ENCODE measurements at regions not wholly inside any gene's neighbourhood (a gene's known extent, or its start where the extent isn't known, plus 50 kb on each side); places are given as distances from the start of the nearest gene placed in this dataset.
"Not testable (repeated sequence)": the region's sequence is repeated elsewhere in the genome, so short reads cannot be mapped to it uniquely, and the experiment has no call there.

DNA sequence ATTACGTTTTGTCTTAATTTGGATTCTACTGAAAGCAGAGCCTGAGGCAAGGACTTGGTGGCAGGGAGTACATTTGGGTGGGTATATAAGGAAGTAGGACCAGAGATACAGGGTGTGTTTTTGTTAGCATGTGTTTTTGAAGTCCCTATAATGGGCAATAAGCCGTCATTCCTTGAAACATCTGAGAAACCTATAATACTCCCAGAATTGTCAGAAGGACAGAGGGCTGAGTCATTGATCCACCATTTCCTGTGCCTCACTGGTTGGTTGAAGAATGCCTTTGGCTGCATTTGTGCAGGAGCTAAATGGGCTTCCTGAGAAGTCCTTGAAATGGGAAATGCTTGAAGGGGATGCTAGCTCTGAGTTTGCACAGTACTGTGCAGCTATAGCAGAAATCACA is 281.8 kb upstream of the ZEB2 start:
- Mint-ChIP-seq H3K27me3 (peaks cover 1% of the 10 kb centered on the region), H3K27ac (no peak overlapping the region), H3K9me3 (ENCODE audit: low read depth) (no peaks in the 10 kb centered on the region), H3K4me1 (ENCODE audit: low read depth) (no peaks in the 10 kb centered on the region), H3K36me3 (no peaks in the 10 kb centered on the region), H3K4me3 (no peak overlapping the region)

DNA sequence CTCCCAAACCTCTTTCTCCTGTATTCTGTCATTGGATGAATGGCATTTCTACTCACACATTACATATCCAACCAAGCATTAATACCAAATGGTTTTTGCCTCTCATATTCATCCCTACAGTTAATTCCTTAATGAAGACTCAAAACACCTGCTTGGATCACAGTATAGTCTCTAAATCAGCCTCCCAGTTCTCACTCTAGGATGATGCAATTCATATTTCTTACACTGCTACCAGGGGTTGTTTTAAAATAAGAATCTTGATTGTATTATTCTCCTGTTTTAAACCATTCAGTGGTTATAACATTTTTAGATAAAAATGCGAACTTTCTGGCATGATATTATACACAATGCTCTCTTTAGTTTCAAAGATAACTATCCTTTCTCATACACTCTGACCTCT is 281.4 kb upstream of the ZEB2 start:
- Mint-ChIP-seq H3K4me1 (ENCODE audit: low read depth) (no peaks in the 10 kb centered on the region), H3K36me3 (no peaks in the 10 kb centered on the region), H3K27ac (no peak overlapping the region), H3K9me3 (ENCODE audit: low read depth) (no peaks in the 10 kb centered on the region), H3K27me3 (peaks cover 1% of the 10 kb centered on the region), H3K4me3 (no peak overlapping the region)

DNA sequence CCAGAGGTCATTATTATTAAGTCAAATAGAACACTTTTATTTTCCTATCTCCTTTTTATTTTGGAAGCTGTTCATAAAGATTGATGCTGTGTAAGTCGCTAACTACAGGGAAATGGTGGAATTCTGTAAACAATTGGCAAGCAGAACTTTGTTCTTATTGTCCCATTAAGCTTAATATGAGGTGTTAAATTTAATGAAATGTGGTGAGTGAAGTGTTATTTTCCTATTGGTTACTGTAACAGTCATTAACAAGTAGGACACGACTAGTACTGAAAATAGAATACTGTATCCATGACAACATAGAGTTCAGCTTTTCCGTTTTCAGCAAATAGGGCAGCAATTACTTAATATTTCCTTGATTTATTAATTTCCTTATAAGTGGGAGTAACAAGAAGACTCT is 279.1 kb upstream of the ZEB2 start:
- Mint-ChIP-seq H3K27me3 (peaks cover 1% of the 10 kb centered on the region), H3K9me3 (ENCODE audit: low read depth) (no peaks in the 10 kb centered on the region), H3K4me3 (no peak overlapping the region), H3K27ac (no peak overlapping the region), H3K4me1 (ENCODE audit: low read depth) (no peaks in the 10 kb centered on the region), H3K36me3 (no peaks in the 10 kb centered on the region)

DNA sequence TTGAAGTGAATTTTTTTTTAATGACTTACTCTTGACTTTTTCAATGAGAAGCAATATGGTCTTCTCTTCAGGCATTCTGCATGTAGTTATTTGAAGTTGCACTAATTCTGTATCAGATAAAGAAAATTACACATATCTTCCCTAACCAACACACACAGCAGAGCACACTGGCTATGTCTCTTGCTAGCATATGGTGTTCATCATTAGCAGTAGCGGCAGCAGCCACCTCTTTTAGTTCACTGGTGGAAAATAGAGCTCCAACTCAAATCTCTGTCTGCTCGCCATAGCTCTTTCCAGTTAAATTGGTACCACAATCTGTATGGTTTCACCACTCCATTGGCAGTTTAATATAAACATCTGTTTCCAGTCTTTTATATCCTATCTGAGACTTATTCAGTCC is 278.1 kb upstream of the ZEB2 start:
- no peak overlapping the region for H3K27ac Mint-ChIP-seq

GRCh38 chr2:144796936-144797335 is 277.0 kb upstream of the ZEB2 start:
- H3K4me3 Mint-ChIP-seq, result no peak overlapping the region
- no peaks in the 10 kb centered on the region for H3K4me1 Mint-ChIP-seq (ENCODE audit: low read depth)
- H3K9me3 Mint-ChIP-seq (ENCODE audit: low read depth), result no peaks in the 10 kb centered on the region

More for the DNA sequence above, 278.1 kb upstream of the ZEB2 start:
- H3K27me3 Mint-ChIP-seq, result peaks cover 1% of the 10 kb centered on the region
- no peaks in the 10 kb centered on the region for H3K9me3 Mint-ChIP-seq (ENCODE audit: low read depth)
- no peaks in the 10 kb centered on the region for H3K36me3 Mint-ChIP-seq
- H3K4me1 Mint-ChIP-seq (ENCODE audit: low read depth), result no peaks in the 10 kb centered on the region
- H3K4me3 Mint-ChIP-seq, result no peak overlapping the region

DNA sequence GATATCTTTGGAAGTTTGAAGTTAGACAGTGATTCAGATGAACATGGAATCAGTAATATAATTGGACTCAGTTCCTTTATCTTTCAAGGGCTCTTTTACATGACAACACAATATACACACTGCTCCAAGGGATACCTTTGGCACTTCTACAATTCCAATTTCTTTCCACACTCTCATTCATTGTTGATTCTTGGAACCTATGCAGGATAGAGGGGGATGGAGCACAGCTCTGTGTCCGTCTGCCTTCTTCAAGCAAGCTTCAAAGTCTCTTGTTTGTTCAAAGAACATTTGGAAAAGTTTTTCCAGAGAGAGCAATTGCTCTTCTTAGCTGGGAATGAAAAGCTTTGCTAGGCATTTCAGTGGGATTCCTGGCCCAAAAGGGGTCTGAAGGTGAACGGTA is 276.2 kb upstream of the ZEB2 start:
- Mint-ChIP-seq H3K4me1 (ENCODE audit: low read depth) (no peaks in the 10 kb centered on the region), H3K9me3 (ENCODE audit: low read depth) (no peaks in the 10 kb centered on the region)

More at GRCh38 chr2:144796936-144797335, 277.0 kb upstream of the ZEB2 start:
- H3K36me3 Mint-ChIP-seq, result no peaks in the 10 kb centered on the region
- H3K27ac Mint-ChIP-seq, result no peak overlapping the region
- H3K27me3 Mint-ChIP-seq, result peaks cover 1% of the 10 kb centered on the region

DNA sequence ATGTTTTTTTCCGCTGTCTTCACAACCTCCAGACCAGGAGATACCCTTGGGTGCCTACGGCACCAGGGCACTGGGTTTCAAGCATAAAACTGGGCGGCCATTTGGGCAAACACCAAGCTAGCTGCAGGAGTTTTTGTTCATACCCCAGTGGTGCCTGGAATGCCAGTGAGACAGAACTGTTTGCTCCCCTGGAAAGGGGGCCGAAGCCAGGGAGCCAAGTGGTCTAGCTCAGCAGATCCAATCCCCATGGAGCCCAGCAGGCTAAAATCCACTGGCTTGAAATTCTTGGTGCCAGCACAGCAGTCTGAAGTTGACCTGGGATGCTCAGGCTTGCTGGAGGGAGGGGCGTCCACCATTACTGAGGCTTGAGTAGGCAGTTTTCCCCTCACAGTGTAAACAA is 265.3 kb upstream of the ZEB2 start:
- no peak overlapping the region for H3K4me3 Mint-ChIP-seq
- no peak overlapping the region for H3K27ac Mint-ChIP-seq
- H3K4me1 Mint-ChIP-seq (ENCODE audit: low read depth), result no peaks in the 10 kb centered on the region
- H3K27me3 Mint-ChIP-seq, result peaks cover 6% of the 10 kb centered on the region
- no peaks in the 10 kb centered on the region for H3K9me3 Mint-ChIP-seq (ENCODE audit: low read depth)
- H3K36me3 Mint-ChIP-seq, result peaks cover 2% of the 10 kb centered on the region

More for the DNA sequence above, 276.2 kb upstream of the ZEB2 start:
- Mint-ChIP-seq H3K27ac (no peak overlapping the region), H3K36me3 (no peaks in the 10 kb centered on the region), H3K27me3 (peaks cover 1% of the 10 kb centered on the region), H3K4me3 (no peak overlapping the region)

- H3K27ac Mint-ChIP-seq, result no peak overlapping the region
- H3K4me1 Mint-ChIP-seq (ENCODE audit: low read depth), result no peaks in the 10 kb centered on the region
- H3K9me3 Mint-ChIP-seq (ENCODE audit: low read depth), result no peaks in the 10 kb centered on the region
- no peaks in the 10 kb centered on the region for H3K36me3 Mint-ChIP-seq
- no peaks in the 10 kb centered on the region for H3K27me3 Mint-ChIP-seq
- no peak overlapping the region for H3K4me3 Mint-ChIP-seq
These were observed 261.1 kb upstream of the ZEB2 start for GRCh38 chr2:144780983-144781382.

DNA sequence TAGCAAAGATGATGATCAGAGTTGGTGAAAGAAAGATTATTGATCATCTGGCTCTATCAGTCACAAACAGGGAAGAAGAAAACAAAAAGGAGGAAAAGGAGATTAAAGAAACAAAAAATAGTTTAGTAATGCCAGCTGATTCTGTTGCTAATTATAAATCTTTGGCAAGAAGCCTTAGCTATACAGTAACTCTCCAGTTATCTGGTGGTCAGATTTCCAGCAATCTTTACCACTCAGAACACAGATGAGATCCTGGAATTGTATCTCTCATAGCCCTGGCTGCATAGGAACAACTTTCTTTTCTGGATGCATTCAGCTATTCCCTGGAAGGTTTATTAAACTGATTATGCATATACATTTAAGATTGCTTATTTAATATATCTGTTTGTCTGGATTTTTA is 256.8 kb upstream of the ZEB2 start:
- Mint-ChIP-seq H3K36me3 (no peaks in the 10 kb centered on the region), H3K4me3 (no peak overlapping the region), H3K27ac (no peak overlapping the region), H3K4me1 (ENCODE audit: low read depth) (no peaks in the 10 kb centered on the region), H3K9me3 (ENCODE audit: low read depth) (no peaks in the 10 kb centered on the region), H3K27me3 (peaks cover 7% of the 10 kb centered on the region)

- Mint-ChIP-seq H3K36me3 (no peaks in the 10 kb centered on the region), H3K9me3 (ENCODE audit: low read depth) (no peaks in the 10 kb centered on the region), H3K27ac (no peak overlapping the region), H3K27me3 (peaks cover 8% of the 10 kb centered on the region), H3K4me3 (no peak overlapping the region), H3K4me1 (ENCODE audit: low read depth) (no peaks in the 10 kb centered on the region)
These were observed 254.9 kb upstream of the ZEB2 start for GRCh38 chr2:144774809-144775208.

DNA sequence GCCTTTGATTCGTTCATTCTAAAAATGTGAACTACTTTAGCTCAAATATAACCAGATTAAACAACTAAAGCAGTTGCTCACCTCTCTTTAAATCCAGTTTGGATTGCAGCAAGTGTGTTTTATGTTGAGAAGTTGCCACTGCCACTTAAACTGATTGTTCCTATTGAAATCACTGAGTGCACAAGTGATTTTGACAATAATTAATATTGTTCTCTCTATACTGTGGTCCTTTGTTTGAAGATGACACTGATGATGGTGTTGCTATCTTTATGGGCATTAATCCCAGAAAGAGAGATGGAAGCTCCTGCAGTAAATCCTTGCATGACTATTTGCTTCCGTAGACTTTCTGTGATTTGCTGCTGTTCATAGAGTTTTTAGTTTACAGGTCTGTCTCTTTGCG is 251.4 kb upstream of the ZEB2 start:
- H3K36me3 Mint-ChIP-seq, result no peaks in the 10 kb centered on the region
- H3K27ac Mint-ChIP-seq, result no peak overlapping the region
- H3K4me1 Mint-ChIP-seq (ENCODE audit: low read depth), result no peaks in the 10 kb centered on the region
- peaks cover 8% of the 10 kb centered on the region for H3K27me3 Mint-ChIP-seq
- no peak overlapping the region for H3K4me3 Mint-ChIP-seq
- no peaks in the 10 kb centered on the region for H3K9me3 Mint-ChIP-seq (ENCODE audit: low read depth)

GRCh38 chr2:144770616-144771230 is 250.8 kb upstream of the ZEB2 start:
- peaks cover 8% of the 10 kb centered on the region for H3K27me3 Mint-ChIP-seq
- no peak overlapping the region for H3K27ac Mint-ChIP-seq
- no peak overlapping the region for H3K4me3 Mint-ChIP-seq
- no peaks in the 10 kb centered on the region for H3K9me3 Mint-ChIP-seq (ENCODE audit: low read depth)
- no peaks in the 10 kb centered on the region for H3K4me1 Mint-ChIP-seq (ENCODE audit: low read depth)
- no peaks in the 10 kb centered on the region for H3K36me3 Mint-ChIP-seq

DNA sequence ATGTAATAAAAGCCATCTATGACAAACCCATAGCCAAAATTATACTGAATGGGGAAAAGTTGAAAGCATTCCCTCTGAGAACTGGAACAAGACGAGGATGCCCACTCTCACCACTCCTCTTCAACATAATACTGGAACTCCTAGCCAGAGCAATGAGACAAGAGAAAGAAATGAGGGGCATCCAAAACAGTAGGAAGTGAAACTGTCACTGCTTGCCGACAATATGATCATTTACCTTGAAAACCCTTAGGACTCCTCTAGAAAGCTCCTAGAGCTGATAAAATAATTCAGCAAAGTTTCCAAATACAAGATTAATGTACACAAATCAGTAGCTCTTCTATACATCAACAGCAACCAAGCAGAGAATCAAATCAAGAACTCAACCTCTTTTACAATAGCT is 241.0 kb upstream of the ZEB2 start:
- not testable (repeated sequence) for H3K4me1 Mint-ChIP-seq (ENCODE audit: low read depth); H3K36me3 Mint-ChIP-seq

DNA sequence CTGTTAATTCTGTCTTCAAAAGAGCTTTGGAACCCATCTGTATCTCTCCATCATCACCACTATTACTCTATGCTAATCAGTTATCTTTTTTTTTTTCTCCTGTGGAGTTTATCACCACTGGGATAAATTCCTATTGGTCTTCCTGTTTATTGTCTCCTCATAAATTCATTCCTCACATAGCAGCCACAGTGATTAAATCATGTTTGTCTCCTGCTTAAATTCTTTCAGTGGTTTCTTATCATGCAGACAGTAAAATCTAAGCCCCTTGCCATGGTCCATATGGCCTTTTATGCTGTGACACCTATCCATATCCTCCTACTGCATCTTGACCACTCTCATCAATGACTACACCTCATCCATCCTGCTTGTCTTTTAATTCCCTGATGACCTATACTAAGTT is 239.8 kb upstream of the ZEB2 start:
- no peaks in the 10 kb centered on the region for H3K27me3 Mint-ChIP-seq
- no peaks in the 10 kb centered on the region for H3K36me3 Mint-ChIP-seq
- no peaks in the 10 kb centered on the region for H3K4me1 Mint-ChIP-seq (ENCODE audit: low read depth)
- H3K9me3 Mint-ChIP-seq (ENCODE audit: low read depth), result no peaks in the 10 kb centered on the region
- no peak overlapping the region for H3K27ac Mint-ChIP-seq
- no peak overlapping the region for H3K4me3 Mint-ChIP-seq

More for the DNA sequence above, 241.0 kb upstream of the ZEB2 start:
- H3K4me3 Mint-ChIP-seq; H3K27ac Mint-ChIP-seq; H3K27me3 Mint-ChIP-seq; H3K9me3 Mint-ChIP-seq (ENCODE audit: low read depth): not testable (repeated sequence)

DNA sequence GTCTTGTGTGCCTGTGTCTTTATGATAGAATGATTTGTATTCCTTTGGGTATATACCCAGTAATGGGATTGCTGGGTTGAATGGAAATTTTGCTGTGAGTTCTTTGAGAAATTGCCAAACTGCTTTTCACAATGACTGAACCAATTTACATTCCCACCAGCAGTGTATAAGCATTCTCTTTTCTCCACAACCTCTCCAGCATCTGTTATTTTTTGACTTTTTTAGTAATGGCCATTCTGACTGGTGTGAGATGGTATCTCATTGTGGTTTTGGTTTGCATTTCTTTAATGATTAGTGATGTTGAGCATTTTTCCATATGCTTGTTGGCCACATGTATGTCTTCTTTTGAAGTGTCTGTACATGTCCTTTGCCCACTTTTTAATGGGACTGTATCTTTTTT is 238.3 kb upstream of the ZEB2 start:
- H3K4me1 Mint-ChIP-seq (ENCODE audit: low read depth); H3K4me3 Mint-ChIP-seq; H3K27ac Mint-ChIP-seq; H3K27me3 Mint-ChIP-seq; H3K36me3 Mint-ChIP-seq; H3K9me3 Mint-ChIP-seq (ENCODE audit: low read depth): not testable (repeated sequence)

DNA sequence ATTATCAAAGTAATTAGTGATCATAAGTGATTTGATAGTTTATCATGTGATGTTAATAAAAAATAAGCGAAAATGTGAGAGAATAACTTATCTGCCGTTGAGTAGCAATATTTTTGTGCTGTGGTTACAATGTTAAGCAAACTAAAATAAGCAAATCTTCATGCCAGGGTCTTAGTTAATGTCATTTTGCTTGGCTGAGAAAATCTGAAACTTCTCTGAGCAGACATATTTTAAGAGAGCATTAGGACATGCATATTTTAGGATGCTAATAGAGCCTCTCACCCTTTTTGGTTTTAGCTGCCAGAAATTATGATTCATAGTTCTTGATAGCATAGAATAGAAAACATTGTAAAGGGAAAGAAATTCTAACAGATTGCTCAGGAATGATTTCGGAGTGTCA is 233.5 kb upstream of the ZEB2 start:
- no peak overlapping the region for H3K4me3 Mint-ChIP-seq
- no peak overlapping the region for H3K27ac Mint-ChIP-seq
- H3K4me1 Mint-ChIP-seq (ENCODE audit: low read depth), result no peaks in the 10 kb centered on the region
- H3K36me3 Mint-ChIP-seq, result peaks cover 2% of the 10 kb centered on the region
- H3K27me3 Mint-ChIP-seq, result peaks cover 2% of the 10 kb centered on the region
- H3K9me3 Mint-ChIP-seq (ENCODE audit: low read depth), result peaks cover 21% of the 10 kb centered on the region

Measured in activated naive CD8-positive, alpha-beta T cell (primary cell).